ENCODE measurements at regions not wholly inside any gene's neighbourhood (a gene's known extent, or its start where the extent isn't known, plus 50 kb on each side); places are given as distances from the start of the nearest gene placed in this dataset.
"Not testable (repeated sequence)": the region's sequence is repeated elsewhere in the genome, so short reads cannot be mapped to it uniquely, and the experiment has no call there.

DNA sequence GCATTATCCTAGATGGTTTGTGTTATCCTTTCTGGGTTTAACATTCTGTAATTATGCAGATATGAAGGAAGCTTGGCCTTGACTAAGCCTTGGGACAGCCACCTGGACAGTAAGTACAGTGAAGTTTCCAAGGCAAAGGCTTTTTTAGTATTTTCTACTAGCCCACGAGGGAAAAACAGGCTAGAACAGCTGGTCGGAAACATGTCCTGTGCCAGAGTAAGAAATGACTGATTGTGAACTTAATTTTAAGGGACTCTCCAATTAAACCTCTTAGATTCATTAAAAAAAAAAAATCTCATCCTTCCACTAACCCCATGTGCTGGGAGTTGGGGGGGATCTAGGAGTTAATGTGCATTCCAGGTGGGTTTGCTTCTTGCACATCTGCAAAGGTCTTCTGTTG lies 720.8 kb downstream of the SLC4A3 start:
- Mint-ChIP-seq H3K9me3 (no peaks in the 10 kb centered on the region), H3K4me3 (no peak overlapping the region), H3K4me1 (ENCODE audit: low read depth) (no peaks in the 10 kb centered on the region), H3K27ac (no peak overlapping the region), H3K27me3 (ENCODE audit: low read depth) (no peaks in the 10 kb centered on the region), H3K36me3 (ENCODE audit: low read depth) (no peaks in the 10 kb centered on the region)
- DNase-seq (ENCODE audit: low spot score): no peak

DNA sequence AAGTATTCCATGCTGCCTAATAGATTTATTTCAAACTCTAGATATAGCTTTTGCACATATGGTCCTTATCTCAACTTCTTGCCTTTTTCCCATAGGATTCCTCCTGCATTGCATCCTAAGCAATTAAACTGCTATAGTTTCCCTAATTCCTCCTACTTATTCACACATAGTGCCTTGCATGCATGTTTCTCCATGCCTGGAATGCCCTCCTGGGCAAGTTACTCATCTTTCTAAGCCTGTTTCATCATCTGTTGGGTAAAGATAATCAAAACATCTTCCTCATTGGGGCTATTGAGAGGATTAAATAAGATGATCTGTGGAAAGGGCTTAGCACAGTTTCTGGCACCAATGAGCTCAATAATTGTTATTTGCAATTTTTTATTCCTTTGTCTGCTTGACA lies 726.5 kb downstream of the SLC4A3 start:
- Mint-ChIP-seq H3K4me3 (no peak overlapping the region), H3K4me1 (ENCODE audit: low read depth) (no peaks in the 10 kb centered on the region), H3K9me3 (no peaks in the 10 kb centered on the region), H3K36me3 (ENCODE audit: low read depth) (no peaks in the 10 kb centered on the region), H3K27me3 (ENCODE audit: low read depth) (no peaks in the 10 kb centered on the region), H3K27ac (no peak overlapping the region)
- no peak for DNase-seq (ENCODE audit: low spot score)

DNA sequence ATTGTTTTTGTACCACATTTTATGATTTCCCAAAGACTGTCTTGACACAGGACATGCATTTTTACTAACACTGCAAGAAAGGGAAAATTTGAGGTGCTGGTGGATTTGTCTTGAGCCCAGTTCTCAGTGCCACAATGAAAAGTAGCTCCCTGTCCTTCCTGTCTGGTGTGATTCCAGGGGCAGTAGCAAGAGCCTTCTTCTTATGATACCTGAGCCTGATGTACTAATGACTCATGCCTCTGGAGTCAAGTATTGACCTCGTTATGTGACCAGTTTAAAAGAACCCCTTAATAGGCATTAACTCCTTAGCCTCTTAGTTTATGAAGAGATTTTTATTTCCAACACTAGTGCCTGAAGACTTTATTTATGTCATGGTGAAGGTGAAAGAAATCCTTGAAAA lies 728.6 kb downstream of the SLC4A3 start:
- no peaks in the 10 kb centered on the region for H3K9me3 Mint-ChIP-seq
- no peak overlapping the region for H3K4me3 Mint-ChIP-seq
- DNase-seq (ENCODE audit: low spot score): no peak
- no peaks in the 10 kb centered on the region for H3K27me3 Mint-ChIP-seq (ENCODE audit: low read depth)
- H3K4me1 Mint-ChIP-seq (ENCODE audit: low read depth): no peaks in the 10 kb centered on the region
- no peaks in the 10 kb centered on the region for H3K36me3 Mint-ChIP-seq (ENCODE audit: low read depth)
- no peak overlapping the region for H3K27ac Mint-ChIP-seq

DNA sequence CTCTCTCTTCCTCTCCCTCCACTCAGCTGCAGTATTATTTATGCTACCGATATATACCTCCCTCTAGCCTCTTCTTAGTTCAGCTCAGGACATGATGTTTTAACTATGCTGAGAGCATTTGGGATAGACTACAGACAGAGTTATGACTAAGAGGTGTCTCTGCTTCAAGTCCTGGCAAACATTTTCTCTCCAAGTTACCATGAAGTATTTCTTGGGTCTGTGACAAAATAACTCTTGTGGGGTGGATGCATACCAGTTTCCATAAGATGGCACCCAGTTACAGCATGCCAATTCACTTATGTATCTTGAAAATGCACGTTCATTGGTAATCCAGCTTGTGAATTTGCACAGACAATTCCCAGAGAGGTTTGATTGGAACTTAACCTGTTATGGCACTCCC lies 737.6 kb downstream of the SLC4A3 start:
- H3K27me3 Mint-ChIP-seq (ENCODE audit: low read depth): no peaks in the 10 kb centered on the region
- H3K9me3 Mint-ChIP-seq: no peaks in the 10 kb centered on the region
- no peaks in the 10 kb centered on the region for H3K36me3 Mint-ChIP-seq (ENCODE audit: low read depth)
- DNase-seq (ENCODE audit: low spot score): no peak
- no peak overlapping the region for H3K4me3 Mint-ChIP-seq
- no peaks in the 10 kb centered on the region for H3K4me1 Mint-ChIP-seq (ENCODE audit: low read depth)
- no peak overlapping the region for H3K27ac Mint-ChIP-seq

DNA sequence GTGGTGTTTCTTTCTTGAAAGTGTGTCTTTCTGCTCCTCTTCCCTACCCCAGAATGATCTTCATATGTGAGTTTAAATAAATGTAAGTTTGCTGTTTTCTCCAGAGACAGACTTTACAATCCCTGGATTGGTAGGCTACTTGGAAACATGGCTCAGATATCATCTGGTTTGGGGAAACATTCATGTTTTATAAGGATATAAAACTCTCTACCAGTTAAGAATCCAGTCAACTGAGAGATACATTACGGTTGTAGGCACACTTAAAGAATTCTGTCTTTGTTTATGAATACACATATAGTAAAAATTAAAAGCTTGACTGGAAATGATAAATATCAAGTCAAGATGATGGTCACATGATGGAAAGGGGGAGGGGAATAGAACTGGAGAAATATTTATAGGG lies 739.3 kb downstream of the SLC4A3 start:
- H3K4me3 Mint-ChIP-seq: no peak overlapping the region
- H3K36me3 Mint-ChIP-seq (ENCODE audit: low read depth): no peaks in the 10 kb centered on the region
- no peaks in the 10 kb centered on the region for H3K9me3 Mint-ChIP-seq
- H3K4me1 Mint-ChIP-seq (ENCODE audit: low read depth): no peaks in the 10 kb centered on the region
- H3K27ac Mint-ChIP-seq: no peak overlapping the region
- no peaks in the 10 kb centered on the region for H3K27me3 Mint-ChIP-seq (ENCODE audit: low read depth)
- DNase-seq (ENCODE audit: low spot score): no peak

DNA sequence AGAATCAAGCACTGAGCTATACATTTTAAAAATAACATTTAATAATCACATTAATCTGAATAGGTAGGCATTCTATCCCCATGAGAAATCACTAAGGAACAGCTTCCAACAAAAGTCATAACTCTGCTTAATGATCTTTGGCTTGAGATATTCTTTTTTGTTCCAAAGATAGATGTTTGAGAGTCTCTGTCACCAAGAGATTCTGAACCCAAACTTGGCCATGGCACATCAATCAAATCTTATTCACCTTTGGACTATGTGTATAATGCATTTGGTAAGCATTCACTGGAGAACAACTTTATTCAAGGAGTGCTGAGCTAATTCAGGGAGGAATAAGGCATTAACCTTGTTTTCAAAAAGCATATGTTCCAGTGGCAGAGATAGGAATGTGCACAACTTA lies 743.3 kb downstream of the SLC4A3 start:
- Mint-ChIP-seq H3K9me3 (no peaks in the 10 kb centered on the region), H3K4me3 (no peak overlapping the region), H3K27me3 (ENCODE audit: low read depth) (no peaks in the 10 kb centered on the region), H3K27ac (no peak overlapping the region), H3K4me1 (ENCODE audit: low read depth) (no peaks in the 10 kb centered on the region), H3K36me3 (ENCODE audit: low read depth) (no peaks in the 10 kb centered on the region)
- no peak for DNase-seq (ENCODE audit: low spot score)

DNA sequence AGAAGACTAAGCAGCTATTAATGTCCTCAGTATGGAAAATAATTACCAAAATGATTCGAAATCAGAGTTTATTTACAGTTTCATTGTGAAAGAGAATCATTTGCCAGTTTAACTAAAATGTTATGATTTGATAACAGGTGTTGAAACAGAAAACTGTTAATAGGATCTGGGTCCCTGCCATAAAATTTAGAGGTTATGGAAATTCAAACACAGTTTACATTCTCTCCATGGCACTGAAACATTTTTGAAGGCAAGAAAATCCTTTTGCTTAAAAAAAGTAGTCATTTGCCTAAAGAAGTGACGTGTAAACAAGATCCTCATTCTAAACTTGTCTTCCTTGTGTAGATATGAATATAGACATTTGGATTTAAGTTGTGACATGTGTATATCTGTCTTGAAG lies 743.8 kb downstream of the SLC4A3 start:
- H3K36me3 Mint-ChIP-seq (ENCODE audit: low read depth): no peaks in the 10 kb centered on the region
- H3K9me3 Mint-ChIP-seq: no peaks in the 10 kb centered on the region
- H3K27me3 Mint-ChIP-seq (ENCODE audit: low read depth): no peaks in the 10 kb centered on the region
- H3K4me1 Mint-ChIP-seq (ENCODE audit: low read depth): no peaks in the 10 kb centered on the region
- H3K4me3 Mint-ChIP-seq: no peak overlapping the region
- H3K27ac Mint-ChIP-seq: no peak overlapping the region
- DNase-seq (ENCODE audit: low spot score): no peak

DNA sequence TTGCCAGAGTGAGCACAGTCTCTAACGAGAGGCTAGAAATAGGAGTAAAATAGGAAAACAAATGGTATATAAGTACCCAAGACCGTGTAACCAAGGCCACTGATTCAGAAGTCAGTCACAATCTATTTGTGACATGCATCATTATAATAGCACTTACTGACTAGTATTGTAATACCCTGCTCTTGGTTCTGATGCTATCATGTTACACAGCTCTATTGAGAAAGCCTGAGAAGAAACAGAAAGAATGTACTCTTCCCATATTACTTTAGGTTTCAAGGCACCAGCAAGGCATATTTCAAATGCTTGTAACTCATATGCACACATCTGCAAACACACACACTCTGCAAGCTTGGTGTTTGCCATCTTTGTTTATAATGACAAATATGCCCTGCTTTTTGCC lies 746.4 kb downstream of the SLC4A3 start:
- Mint-ChIP-seq H3K9me3 (no peaks in the 10 kb centered on the region), H3K4me3 (no peak overlapping the region), H3K27me3 (ENCODE audit: low read depth) (no peaks in the 10 kb centered on the region), H3K27ac (no peak overlapping the region), H3K4me1 (ENCODE audit: low read depth) (no peaks in the 10 kb centered on the region), H3K36me3 (ENCODE audit: low read depth) (no peaks in the 10 kb centered on the region)
- DNase-seq (ENCODE audit: low spot score): no peak

DNA sequence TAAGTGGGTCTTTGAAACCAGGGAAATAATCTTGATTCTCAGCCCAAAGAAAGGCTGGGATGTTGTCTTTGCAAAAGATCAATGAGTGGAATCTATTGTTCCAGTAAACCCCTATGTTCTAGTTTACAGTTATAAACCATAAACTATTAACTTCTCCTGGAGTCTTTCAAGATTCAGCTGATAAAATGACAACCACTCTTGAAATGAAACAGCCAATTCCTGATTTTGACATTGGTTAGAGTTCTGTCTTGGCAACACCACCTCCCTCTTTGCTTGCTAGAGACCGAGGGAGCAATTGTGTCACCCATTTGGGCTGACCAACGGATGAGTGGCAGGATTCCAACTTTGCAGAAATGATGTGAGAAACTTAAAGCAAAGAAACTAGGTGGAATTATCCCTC lies 746.9 kb downstream of the SLC4A3 start:
- no peaks in the 10 kb centered on the region for H3K4me1 Mint-ChIP-seq (ENCODE audit: low read depth)
- H3K27me3 Mint-ChIP-seq (ENCODE audit: low read depth): no peaks in the 10 kb centered on the region
- H3K27ac Mint-ChIP-seq: no peak overlapping the region
- no peak overlapping the region for H3K4me3 Mint-ChIP-seq
- no peak for DNase-seq (ENCODE audit: low spot score)
- no peaks in the 10 kb centered on the region for H3K9me3 Mint-ChIP-seq
- no peaks in the 10 kb centered on the region for H3K36me3 Mint-ChIP-seq (ENCODE audit: low read depth)

DNA sequence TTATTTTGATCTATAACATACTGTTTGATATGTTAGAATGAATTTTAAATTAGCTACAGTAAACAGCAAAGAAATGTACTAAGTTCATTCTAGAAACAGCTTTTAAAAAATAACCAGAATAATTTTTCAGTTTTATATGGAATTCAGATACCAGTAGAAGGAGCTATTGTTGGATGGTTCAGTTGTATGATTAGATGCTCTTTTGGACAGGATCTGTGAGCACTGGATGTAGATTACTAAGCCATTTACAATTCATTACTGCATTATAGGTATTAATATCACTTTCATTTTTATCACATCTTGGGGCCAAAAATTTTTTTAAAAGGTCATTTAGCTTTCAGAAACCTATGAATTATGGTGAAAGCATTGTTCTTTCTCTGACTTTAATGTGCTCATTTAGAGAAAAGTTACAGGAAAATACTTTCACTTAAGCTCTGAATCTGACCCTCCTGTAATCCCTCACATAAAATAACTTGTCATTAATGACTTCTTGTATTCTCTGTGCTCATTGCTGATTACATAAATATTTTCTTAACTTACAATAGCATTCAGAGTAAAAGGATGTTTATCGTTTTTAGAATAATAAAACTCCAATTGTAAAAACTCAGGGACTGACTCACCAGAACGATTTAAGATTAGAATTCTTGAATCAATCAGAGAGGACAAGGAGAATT lies 750.2 kb downstream of the SLC4A3 start:
- Mint-ChIP-seq H3K4me3 (no peak overlapping the region), H3K36me3 (ENCODE audit: low read depth) (no peaks in the 10 kb centered on the region), H3K27me3 (ENCODE audit: low read depth) (no peaks in the 10 kb centered on the region)

DNA sequence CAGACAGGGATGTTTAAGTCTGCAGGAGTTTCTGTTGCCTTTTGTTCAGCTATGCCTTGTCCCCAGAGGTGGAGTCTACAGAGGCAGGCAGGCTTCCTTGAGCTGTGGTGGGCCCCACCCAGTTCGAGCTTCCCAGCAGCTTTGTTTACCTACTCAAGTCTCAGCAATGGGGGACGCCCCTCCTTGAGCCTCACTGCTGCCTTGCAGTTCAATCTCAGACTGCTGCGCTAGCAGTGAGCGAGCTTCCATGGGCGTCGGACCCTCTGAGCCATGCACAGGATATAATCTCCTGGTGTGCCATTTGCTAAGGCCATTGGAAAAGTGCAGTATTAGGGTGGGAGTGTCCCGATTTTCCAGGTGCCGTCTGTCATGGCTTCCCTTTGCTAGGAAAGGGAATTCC lies 760.3 kb downstream of the SLC4A3 start:
- not testable (repeated sequence) for H3K27ac Mint-ChIP-seq; H3K4me1 Mint-ChIP-seq (ENCODE audit: low read depth); H3K4me3 Mint-ChIP-seq; H3K36me3 Mint-ChIP-seq (ENCODE audit: low read depth); H3K27me3 Mint-ChIP-seq (ENCODE audit: low read depth); DNase-seq (ENCODE audit: low spot score)
- peaks cover 17% of the 10 kb centered on the region for H3K9me3 Mint-ChIP-seq

More for the DNA sequence above, 750.2 kb downstream of the SLC4A3 start:
- H3K4me1 Mint-ChIP-seq (ENCODE audit: low read depth): no peaks in the 10 kb centered on the region
- no peak overlapping the region for H3K27ac Mint-ChIP-seq
- no peak for DNase-seq (ENCODE audit: low spot score)
- peaks cover 11% of the 10 kb centered on the region for H3K9me3 Mint-ChIP-seq

DNA sequence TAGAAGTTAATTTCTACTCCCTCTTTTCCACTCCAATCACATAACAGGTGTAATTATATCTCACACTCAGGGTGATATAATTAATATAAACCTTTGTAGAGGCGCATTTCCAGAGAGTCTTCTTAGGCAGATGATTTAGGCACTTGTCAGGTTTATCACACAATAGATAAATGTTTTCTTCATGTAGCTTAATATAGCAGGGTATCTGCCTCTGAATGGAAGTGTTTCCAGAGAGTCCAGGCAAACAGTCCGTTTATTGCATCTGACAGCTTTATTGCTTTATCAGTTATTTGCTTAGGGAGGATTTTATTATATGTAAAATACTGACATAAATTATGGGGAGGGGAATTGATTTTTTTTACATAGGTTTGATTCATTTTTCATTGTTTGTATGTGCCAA lies 766.3 kb downstream of the SLC4A3 start:
- H3K27me3 Mint-ChIP-seq (ENCODE audit: low read depth): no peaks in the 10 kb centered on the region
- no peak for DNase-seq (ENCODE audit: low spot score)
- H3K36me3 Mint-ChIP-seq (ENCODE audit: low read depth): no peaks in the 10 kb centered on the region
- no peaks in the 10 kb centered on the region for H3K9me3 Mint-ChIP-seq
- no peaks in the 10 kb centered on the region for H3K4me1 Mint-ChIP-seq (ENCODE audit: low read depth)
- H3K4me3 Mint-ChIP-seq: no peak overlapping the region
- no peak overlapping the region for H3K27ac Mint-ChIP-seq

DNA sequence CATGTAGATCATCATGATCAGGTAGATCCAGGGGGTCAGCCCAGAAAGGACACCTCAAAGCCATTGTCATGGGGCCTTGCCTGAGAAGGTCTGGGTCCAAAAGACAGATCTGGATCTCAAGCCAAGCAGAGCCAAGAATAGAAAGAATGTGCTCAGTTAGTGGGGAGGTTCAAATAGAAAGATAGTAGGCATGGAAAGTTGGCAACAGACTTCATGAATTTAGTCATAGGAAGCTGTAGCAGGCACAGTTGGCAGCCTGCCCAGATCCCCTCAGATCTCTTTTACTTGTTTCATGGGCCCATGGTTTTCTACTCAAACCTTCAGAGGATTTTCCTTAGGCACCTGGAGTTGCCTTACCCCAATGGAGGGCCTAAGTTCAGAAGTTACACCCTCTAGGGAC lies 767.0 kb downstream of the SLC4A3 start:
- Mint-ChIP-seq H3K27ac (no peak overlapping the region), H3K9me3 (no peaks in the 10 kb centered on the region), H3K4me3 (no peak overlapping the region), H3K36me3 (ENCODE audit: low read depth) (no peaks in the 10 kb centered on the region), H3K4me1 (ENCODE audit: low read depth) (no peaks in the 10 kb centered on the region), H3K27me3 (ENCODE audit: low read depth) (no peaks in the 10 kb centered on the region)
- no peak for DNase-seq (ENCODE audit: low spot score)

DNA sequence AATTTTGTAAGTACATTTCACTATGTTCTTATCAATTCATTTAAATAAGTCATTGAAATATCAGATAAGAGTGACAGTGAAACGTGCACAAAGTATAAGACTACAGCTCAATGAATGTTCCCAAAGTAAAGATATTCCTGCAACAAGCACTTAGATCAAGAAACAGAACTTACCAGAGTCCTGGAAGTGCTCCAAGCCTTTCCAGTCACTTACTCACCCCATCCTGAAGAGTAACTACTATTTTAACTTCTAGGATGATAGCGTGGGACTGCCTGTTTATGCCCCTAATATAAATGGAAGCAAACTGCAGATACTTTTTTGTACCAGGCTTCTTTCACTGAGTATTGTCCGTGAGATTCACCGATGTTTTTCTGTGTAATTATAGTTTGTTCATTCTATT lies 768.9 kb downstream of the SLC4A3 start:
- H3K4me1 Mint-ChIP-seq (ENCODE audit: low read depth): no peaks in the 10 kb centered on the region
- no peak overlapping the region for H3K4me3 Mint-ChIP-seq
- peaks cover 3% of the 10 kb centered on the region for H3K9me3 Mint-ChIP-seq
- H3K36me3 Mint-ChIP-seq (ENCODE audit: low read depth): no peaks in the 10 kb centered on the region
- no peaks in the 10 kb centered on the region for H3K27me3 Mint-ChIP-seq (ENCODE audit: low read depth)
- H3K27ac Mint-ChIP-seq: no peak overlapping the region
- no peak for DNase-seq (ENCODE audit: low spot score)

DNA sequence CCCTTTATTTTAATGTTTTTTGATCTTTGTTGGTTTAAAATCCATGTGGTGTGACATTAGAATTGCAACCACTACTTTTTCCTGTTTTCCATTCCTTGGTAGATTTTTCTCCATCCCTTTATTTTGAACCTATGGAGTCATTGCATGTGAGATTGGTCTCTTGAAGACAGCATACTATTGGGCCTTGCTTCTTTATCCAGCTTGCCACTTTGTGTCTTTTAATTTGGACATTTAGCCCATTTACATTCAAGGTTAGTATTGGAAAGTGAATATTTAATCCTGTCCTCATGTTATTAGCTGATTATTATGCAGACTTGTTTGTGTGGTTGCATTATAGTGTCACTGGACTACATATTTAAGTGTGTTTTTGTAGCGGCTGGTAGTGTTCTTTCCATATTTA lies 782.9 kb downstream of the SLC4A3 start:
- DNase-seq (ENCODE audit: low spot score): no peak
- peaks cover 18% of the 10 kb centered on the region for H3K9me3 Mint-ChIP-seq
- no peaks in the 10 kb centered on the region for H3K27me3 Mint-ChIP-seq (ENCODE audit: low read depth)
- H3K36me3 Mint-ChIP-seq (ENCODE audit: low read depth): no peaks in the 10 kb centered on the region
- H3K27ac Mint-ChIP-seq: no peak overlapping the region
- H3K4me1 Mint-ChIP-seq (ENCODE audit: low read depth): no peaks in the 10 kb centered on the region
- H3K4me3 Mint-ChIP-seq: no peak overlapping the region

All from T-helper 2 cell treated with Interferon-gamma antibody and Interleukin-4, amounts not matched to agents 5 μg/mL and 100 μg/mL, for 36 hours (primary cell).